ENCODE measurements at regions not wholly inside any gene's neighbourhood (a gene's known extent, or its start where the extent isn't known, plus 50 kb on each side); places are given as distances from the start of the nearest gene placed in this dataset.
"Not testable (repeated sequence)": the region's sequence is repeated elsewhere in the genome, so short reads cannot be mapped to it uniquely, and the experiment has no call there.

DNA sequence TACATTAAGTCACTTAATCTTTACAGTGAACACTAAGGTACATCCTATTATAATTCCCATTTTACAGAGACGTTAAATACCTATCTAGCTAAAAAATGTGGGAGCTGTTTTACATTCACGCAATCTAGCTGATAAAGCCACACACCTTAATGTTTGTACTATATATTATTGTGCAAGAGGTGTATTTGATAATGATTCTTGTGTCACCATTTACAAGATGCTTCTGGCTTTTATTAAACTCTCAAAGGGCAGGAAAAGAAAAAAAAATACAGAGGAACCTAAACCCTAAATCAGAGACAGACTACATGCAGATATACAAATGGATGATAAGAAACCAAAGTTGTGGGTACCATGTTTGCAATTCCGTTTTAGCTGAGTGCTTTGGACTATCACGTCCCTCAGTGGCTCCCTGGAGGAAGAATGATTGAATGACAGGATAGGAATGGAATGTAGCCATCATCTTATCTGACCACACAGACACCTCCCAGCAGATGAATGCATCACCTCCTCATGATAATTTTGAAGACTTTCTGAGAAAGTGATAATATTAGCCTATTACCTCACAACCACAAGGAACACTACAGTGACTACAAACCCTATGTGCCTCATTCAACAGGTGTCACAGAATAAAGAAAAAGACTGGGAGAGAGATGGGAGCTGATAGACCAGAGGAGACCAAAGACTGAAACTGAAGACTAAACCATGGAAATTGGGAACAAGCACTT is 230.5 kb upstream of the SERP2 start:
- TF ChIP-seq, protein P1, sequence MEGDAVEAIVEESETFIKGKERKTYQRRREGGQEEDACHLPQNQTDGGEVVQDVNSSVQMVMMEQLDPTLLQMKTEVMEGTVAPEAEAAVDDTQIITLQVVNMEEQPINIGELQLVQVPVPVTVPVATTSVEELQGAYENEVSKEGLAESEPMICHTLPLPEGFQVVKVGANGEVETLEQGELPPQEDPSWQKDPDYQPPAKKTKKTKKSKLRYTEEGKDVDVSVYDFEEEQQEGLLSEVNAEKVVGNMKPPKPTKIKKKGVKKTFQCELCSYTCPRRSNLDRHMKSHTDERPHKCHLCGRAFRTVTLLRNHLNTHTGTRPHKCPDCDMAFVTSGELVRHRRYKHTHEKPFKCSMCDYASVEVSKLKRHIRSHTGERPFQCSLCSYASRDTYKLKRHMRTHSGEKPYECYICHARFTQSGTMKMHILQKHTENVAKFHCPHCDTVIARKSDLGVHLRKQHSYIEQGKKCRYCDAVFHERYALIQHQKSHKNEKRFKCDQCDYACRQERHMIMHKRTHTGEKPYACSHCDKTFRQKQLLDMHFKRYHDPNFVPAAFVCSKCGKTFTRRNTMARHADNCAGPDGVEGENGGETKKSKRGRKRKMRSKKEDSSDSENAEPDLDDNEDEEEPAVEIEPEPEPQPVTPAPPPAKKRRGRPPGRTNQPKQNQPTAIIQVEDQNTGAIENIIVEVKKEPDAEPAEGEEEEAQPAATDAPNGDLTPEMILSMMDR (IDR thresholded peaks at IDR 0.05) = no peak
- H3K4me1 ChIP-seq (ENCODE audit: control insufficient read depth in 1 of 2, low read depth in 2 of 2) = peaks cover 0 to 8% of the 10 kb centered on the region in 2 donors
- H3K36me3 ChIP-seq = no peaks in the 10 kb centered on the region
- no peaks in the 10 kb centered on the region for H3K9me3 ChIP-seq
- no peaks in the 10 kb centered on the region for H3K27me3 ChIP-seq (replicated peaks; ENCODE audit: insufficient read depth)
- DNase-seq (ENCODE audit: low spot score) (no peak), ATAC-seq (ENCODE audit: insufficient number of reproducible peaks, low FRiP score, low read depth) (no peak)
- no peak overlapping the region for H3K4me3 ChIP-seq
- no peak overlapping the region for H3K27ac ChIP-seq

DNA sequence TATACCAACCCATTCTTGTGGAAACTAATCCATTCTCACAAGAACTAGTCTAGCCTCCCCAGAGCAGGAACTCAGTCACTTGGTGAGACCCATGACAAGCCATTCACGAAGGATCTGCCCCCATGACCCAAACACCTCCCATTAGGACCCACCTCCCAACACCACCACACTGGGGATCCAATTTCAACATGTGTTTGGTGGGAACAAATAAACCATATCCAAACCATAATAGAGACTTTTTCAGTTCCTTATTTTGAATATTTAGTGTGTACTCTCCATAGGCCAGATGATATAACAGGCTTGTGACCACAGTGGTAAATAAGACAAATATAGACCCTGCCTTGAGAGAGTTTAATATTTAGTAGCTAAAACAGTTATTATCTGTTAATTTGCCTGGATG is 227.5 kb upstream of the SERP2 start:
- ATAC-seq (ENCODE audit: insufficient number of reproducible peaks, low FRiP score, low read depth) = no peak
- Histone ChIP-seq H3K27me3 (replicated peaks; ENCODE audit: insufficient read depth) (no peaks in the 10 kb centered on the region), H3K36me3 (no peaks in the 10 kb centered on the region), H3K4me3 (no peak overlapping the region), H3K4me1 (ENCODE audit: control insufficient read depth in 1 of 2, low read depth in 2 of 2) (peaks cover 0 to 4% of the 10 kb centered on the region in 2 donors), H3K27ac (no peak overlapping the region), H3K9me3 (no peaks in the 10 kb centered on the region)
- no peak for DNase-seq (ENCODE audit: low spot score)
- TF ChIP-seq, protein P1 (IDR thresholded peaks at IDR 0.05) = no peak

DNA sequence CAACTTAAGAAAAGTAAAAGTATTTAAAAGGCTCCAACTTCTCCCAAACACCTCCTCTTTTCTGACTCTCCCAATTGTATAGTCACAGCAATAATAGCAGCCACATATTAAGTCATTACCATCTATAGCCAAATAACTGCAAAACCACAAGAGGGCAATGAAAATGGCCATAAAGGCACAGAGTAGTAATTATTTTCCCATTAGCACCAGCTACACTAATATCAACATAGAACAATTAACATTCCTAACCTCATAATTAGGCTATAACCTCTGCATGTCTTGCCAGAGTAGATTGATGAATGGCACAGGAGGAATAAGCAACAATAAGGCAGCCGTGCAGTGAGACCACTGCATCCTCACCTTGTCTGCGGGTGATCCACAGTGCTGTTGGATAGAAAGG is 226.4 kb upstream of the SERP2 start:
- Histone ChIP-seq H3K27ac (no peak overlapping the region), H3K36me3 (no peaks in the 10 kb centered on the region), H3K9me3 (no peaks in the 10 kb centered on the region), H3K27me3 (replicated peaks; ENCODE audit: insufficient read depth) (no peaks in the 10 kb centered on the region), H3K4me3 (no peak overlapping the region), H3K4me1 (ENCODE audit: control insufficient read depth in 1 of 2, low read depth in 2 of 2) (no peaks in the 10 kb centered on the region)
- TF ChIP-seq, protein P1 (IDR thresholded peaks at IDR 0.05) = no peak
- no peak for ATAC-seq (ENCODE audit: insufficient number of reproducible peaks, low FRiP score, low read depth)
- no peak for DNase-seq (ENCODE audit: low spot score)

DNA sequence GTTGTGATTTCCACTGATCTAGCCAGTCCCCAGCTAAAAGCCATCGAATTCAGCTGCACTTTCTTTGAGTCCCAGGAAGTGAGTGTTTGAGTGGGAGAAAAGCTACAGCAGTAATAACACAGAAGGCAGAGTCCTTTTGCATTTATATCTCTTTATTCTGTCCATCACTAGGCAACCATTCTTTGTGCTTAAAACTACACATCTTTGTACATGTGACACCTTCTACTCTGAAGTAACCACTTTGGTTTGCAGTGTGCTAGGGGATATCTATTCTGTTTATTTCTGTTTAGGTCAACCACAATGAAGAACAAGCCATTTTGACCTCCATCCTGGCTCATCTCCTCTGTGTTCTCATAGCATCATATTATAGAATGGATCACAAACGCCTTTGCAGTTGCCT is 226.0 kb upstream of the SERP2 start:
- H3K4me3 ChIP-seq = no peak overlapping the region
- H3K27ac ChIP-seq = no peak overlapping the region
- TF ChIP-seq, protein P1 (IDR thresholded peaks at IDR 0.05) = no peak
- DNase-seq (ENCODE audit: low spot score) (no peak), ATAC-seq (ENCODE audit: insufficient number of reproducible peaks, low FRiP score, low read depth) (no peak)
- no peaks in the 10 kb centered on the region for H3K27me3 ChIP-seq (replicated peaks; ENCODE audit: insufficient read depth)
- no peaks in the 10 kb centered on the region for H3K4me1 ChIP-seq (ENCODE audit: control insufficient read depth in 1 of 2, low read depth in 2 of 2)
- no peaks in the 10 kb centered on the region for H3K36me3 ChIP-seq
- H3K9me3 ChIP-seq = no peaks in the 10 kb centered on the region

DNA sequence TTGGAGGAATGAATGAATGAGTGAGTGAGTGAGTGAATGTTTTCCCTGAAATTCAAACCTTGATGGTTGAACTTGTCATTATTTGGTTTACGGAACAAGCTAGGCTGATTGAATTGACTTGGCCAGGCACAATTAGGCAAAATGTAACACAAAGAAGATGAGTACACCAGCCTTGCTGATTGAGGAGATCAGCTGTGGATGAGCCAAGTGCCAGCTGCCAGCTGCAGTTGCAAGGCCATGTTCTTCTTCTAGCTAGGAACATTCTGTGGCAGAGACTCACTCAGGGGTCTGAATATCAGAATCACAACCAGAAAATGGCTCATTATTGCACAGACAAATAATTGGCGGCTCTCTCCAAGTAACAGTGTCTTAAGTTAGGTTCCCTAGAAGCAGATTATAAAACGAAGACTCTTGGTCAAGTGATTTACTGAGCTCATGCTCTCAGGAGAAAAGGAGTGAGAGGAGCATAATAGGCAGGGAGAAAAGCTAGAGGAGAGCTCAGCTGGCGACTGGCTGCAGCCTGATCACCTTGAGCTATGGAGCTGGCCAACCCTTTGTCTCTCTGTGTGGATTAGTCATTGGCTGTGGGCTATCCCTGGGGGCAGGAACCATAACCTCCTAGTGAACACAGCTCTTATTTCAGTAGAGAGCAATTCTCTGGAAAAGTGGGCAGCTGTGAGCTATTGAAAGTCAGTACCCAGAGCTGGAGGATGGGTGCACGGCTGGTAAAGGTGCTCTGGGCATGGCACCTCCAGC is 225.3 kb upstream of the SERP2 start:
- no peaks in the 10 kb centered on the region for H3K27me3 ChIP-seq (replicated peaks; ENCODE audit: insufficient read depth)
- no peaks in the 10 kb centered on the region for H3K36me3 ChIP-seq
- no peak overlapping the region for H3K27ac ChIP-seq
- no peak for ATAC-seq (ENCODE audit: insufficient number of reproducible peaks, low FRiP score, low read depth)
- no peaks in the 10 kb centered on the region for H3K4me1 ChIP-seq (ENCODE audit: control insufficient read depth in 1 of 2, low read depth in 2 of 2)
- no peak overlapping the region for H3K4me3 ChIP-seq
- DNase-seq (ENCODE audit: low spot score) = no peak
- TF ChIP-seq, protein P1 (IDR thresholded peaks at IDR 0.05) = no peak
- no peaks in the 10 kb centered on the region for H3K9me3 ChIP-seq

DNA sequence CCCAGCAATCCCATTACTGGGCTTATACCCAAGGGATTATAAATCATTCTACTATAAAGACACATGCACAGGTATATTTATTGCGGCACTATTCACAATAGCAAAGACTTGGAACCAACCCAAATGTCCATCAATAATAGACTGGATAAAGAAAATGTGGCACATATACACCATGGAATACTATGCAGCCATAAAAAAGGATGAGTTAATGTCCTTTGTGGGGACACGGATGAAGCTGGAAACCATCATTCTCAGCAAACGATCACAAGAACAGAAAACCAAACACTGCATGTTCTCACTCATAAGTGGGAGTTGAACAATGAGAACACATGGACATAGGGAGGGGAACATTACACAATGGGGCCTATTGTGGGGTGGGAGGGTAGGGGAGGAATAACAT is 224.4 kb upstream of the SERP2 start:
- not testable (repeated sequence) for H3K36me3 ChIP-seq; H3K9me3 ChIP-seq; ATAC-seq (ENCODE audit: insufficient number of reproducible peaks, low FRiP score, low read depth); DNase-seq (ENCODE audit: low spot score); H3K27ac ChIP-seq; H3K4me1 ChIP-seq (ENCODE audit: control insufficient read depth in 1 of 2, low read depth in 2 of 2); H3K4me3 ChIP-seq; H3K27me3 ChIP-seq (replicated peaks; ENCODE audit: insufficient read depth)
